Stimulated activated CD4-positive, alpha-beta T cell treated with anti-CD3 and anti-CD28 coated beads, Interleukin-2, amount 100 ng/mL, for 24 hours (primary cell): ENCODE measurements at regions not wholly inside any gene's neighbourhood (a gene's known extent, or its start where the extent isn't known, plus 50 kb on each side); places are given as distances from the start of the nearest gene placed in this dataset.
"Not testable (repeated sequence)": the region's sequence is repeated elsewhere in the genome, so short reads cannot be mapped to it uniquely, and the experiment has no call there.

Source experiments
- DNase-seq, 2 donors: peaks; one replicate each; pipeline ENCODE4 v3.0.0-alpha.2; 2020

DNA sequence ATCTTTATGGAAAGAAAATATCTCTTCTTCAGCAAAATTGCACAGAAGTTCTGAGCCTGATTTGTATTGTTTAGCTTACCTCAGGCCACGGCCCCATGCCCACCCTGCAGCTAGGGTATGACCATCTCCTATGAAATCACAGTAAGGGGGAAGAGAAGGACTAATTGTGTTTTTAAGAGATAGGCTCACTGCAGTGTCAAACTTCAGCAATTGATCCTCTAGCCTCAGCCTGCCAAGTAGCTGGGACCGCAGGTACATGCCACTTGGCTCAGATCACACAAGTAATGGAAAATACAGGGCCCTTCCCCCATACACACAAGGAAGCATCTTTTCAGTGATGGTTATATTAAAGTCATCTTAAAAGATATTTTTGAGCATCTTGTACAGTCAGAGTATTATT is 60.0 kb downstream of the DMAC1 start:
- no peak for DNase-seq

DNA sequence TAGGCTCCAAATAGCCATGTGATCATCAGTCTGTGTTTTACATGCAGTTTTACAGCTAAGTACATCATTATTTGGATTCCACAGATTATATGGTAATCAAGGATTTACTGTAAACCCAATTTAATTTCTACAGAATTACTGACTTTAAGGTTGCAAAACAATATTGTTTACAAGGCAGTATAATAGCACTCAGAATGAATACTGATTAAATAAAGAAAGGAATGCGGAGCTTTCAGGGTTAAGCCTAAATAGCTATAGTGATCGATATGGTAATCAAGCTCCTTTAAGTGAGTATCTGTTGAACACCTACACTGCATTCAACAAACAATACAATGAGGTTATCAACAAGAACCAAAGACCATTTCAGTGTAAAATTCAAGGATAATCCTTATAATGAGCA is 64.3 kb downstream of the DMAC1 start:
- no peak for DNase-seq

DNA sequence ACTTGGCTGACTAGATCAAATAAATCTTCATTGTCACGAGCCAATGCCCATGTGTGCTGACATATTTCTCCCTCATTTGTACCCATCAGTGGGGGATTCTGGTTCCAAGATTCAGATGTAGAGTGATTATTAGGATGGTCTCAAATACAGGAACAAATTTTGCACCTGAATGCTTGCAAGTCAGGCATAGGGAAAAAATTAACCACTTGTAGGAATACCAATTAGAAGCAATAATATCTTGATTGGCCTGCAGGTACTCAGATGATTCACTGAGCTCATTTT is 69.5 kb downstream of the DMAC1 start:
- DNase-seq = no peak

DNA sequence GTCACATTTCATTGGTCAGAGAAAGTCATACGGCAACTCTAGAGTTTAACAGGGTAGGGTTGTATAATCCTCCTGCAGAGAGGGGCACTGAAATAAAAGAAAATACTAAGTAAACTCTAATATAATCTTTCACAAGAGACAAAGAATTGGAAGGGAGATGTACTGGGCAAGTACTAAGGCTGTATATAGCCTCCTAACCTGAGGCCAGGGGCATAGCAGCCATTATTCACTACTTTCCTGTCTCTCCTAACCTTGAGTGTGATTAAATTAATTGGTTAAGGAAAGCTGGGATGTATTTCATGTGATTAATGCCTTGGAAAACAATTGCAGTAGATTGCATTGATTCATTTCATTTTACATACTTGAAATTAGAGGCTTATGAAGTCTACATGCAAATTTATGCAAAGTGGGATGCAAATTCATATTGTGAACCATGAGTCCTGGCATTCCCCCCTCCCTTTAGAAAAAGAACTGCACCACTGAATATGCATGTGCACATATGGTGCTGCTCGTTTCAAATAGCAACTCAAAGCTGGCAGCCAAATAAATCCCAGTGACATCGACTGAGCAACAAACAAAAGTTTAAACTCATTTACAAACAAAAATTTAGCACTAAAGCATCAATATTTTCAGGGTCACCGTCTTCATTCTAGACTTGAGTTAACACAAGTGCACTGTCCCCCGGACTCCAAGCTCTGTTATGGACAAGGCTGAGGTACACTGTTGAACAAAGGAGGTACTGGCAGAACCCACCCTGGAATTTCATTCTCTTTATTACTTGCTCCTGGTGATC is 70.0 kb downstream of the DMAC1 start:
- no peak for DNase-seq

DNA sequence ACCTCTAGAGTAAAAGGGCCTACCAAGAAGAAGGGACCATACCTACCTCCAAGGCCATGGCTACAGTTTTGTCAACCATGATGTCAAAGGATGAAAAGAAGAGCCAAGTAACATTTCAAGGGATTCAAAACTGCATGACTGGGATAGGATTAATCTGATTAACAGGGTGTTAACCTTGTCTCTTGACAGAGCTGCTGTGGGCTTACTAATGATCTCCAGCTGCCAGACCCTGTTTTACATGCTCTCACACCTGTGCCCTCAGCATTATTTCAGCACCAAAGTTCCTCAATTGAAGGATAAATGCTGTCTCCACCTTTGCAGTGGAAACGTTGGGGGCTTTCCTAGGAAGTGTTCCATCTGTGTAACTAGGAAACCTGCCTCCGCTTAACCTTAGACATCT is 78.3 kb downstream of the DMAC1 start:
- no peak for DNase-seq

DNA sequence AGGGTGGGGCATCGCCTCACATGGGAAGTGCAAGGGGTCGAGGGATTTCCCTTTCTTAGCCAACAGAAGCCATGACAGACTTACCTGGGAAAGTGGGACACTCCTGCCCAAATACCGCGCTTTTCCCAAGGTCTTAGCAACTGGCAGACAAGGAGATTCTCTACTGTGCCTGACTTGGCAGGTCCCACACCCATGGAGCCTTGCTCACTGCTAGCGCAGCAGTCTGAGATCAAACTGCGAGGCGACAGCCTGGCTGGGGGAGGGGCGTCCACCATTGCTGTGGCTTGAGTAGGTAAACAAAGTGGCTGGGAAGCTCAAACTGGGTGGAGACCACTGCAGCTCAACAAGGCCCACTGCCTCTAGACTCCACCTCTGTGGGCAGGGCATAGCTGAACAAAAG is 86.5 kb downstream of the DMAC1 start:
- DNase-seq = not testable (repeated sequence)

DNA sequence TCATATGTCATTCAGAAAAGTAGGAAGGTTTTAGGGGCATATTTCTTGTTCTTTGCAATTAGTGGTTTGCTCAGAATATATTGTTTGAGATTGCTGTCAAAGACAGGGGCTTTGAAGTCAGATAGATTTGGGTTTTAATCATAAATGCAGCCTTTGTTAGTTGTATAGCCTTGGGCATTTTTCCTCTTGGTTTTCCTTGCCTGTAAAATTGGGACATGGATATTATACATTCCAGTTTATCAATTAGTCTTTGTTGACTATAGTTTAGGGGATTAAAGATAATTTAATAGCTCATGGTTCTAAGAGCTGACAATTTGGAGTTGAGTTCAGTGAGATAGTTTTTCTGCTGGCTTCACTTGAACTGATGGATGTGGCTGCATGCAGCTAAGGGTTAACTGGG is 88.9 kb downstream of the DMAC1 start:
- DNase-seq = no peak

DNA sequence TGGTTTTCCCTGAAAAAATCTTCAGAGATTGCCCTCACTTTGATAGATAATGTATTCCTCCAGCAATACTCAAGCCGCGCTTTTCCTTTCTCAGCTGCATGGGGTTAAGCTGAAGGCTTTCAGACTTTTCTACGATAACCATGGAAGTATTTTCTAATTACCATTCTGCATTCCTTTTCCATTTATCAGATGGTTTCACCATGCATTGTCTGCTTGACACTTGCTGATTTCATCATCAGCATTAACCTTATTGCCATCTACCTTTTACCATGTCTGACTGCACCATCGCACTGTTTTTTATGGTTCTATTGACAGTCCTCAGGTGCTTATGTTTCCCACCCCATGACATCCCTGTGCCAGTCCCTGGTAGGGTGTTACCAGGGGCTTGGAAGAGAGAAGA is 91.6 kb downstream of the DMAC1 start:
- DNase-seq = no peak

DNA sequence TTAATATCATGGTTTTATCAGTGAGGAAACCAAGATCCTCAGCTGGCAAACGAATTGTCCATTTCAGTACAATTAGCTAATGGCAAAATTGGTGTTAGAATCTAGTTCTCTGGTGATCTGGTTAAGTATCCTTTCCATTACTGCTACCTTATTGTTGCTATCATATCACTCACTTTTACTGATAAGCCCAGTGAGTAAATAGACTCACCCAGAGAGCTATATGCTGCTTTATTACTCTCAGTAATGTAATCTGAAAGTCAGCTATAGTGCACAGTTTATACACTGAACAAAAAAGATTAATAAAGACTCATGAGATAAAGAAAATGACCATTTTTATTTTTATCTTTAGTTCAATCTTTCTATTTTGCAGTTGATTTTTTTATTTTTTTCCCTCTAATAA is 95.0 kb downstream of the DMAC1 start:
- DNase-seq = no peak

DNA sequence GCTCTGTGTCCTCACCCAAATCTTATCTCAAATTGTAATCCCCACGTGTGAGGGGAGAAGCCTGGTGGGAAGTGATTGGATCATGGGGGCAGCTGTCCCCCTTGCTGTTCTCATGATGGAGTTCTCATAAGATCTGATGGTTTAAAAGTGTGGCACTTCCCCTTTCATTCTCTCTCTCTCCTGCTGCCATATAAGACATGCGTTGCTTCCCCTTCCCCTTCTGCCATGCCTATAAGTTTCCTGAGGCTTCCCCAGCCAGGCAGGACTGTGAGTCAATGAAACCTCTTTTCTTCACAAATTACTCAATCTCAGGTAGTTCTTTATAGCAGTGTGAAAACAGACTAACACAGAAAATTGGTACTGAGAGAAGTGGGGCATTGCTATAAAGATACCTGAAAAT is 107.7 kb downstream of the DMAC1 start:
- DNase-seq = no peak

DNA sequence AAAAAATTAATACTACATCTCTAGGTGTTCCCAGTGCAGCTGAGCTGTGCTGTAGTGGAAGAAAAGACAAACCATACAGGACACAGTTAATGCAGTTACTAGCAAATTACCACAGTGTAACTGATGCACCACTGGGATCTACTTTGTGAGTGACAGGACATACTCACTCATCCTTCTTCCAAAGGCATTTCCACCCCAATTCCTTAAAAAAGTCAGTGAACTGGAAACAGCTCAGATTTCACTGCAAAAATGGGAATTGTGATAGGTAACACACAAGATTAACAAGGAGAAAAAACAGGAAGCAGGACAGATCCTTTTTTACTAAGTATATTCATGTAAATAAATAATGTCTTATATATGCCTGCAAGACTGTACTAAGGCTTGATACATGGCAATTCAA is 109.6 kb downstream of the DMAC1 start:
- DNase-seq = no peak

DNA sequence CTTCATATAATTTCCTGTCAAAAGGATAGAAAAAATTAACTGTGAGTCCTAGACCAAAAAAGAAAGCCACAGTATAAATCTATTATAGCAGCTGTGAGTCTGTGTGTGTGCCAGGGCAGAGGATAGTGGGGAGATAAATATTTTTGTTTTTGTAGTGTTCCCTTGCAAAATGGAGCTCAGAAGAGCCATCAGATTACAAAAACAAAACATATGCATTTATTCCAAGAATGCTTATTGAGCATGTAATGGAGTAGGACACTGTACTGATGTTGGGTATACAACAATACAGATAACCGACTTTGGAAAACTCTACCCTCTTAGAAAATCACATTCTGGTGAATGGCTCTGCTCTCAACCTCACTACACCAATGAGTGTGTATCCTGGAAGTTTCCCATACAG is 111.0 kb downstream of the DMAC1 start:
- DNase-seq = no peak

DNA sequence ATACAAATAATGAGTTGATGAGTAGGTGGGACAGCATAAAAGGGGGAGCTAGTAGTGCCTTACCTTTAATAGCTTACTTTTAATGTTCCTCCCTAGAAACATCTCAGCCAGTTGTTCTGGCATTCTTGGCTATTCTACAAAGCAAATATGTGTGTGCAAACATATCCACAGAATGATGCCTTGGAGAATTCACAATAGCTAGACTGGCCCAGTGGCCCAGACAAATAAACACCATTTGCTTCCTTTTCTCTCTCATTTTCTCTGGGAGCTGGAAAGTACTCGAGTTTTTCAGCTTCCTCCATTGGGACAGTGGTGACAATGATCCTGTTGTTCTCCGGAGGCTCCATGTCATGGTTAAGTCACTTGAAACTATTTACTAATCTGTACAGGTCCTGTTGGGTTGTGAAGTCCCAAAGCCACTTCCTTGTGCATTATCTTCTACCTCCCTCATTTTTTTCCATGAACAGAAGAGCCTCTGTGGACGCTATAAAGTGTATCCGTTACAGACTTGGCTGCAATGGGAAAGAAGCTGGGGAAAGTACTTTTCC is 122.9 kb downstream of the DMAC1 start:
- DNase-seq = no peak

DNA sequence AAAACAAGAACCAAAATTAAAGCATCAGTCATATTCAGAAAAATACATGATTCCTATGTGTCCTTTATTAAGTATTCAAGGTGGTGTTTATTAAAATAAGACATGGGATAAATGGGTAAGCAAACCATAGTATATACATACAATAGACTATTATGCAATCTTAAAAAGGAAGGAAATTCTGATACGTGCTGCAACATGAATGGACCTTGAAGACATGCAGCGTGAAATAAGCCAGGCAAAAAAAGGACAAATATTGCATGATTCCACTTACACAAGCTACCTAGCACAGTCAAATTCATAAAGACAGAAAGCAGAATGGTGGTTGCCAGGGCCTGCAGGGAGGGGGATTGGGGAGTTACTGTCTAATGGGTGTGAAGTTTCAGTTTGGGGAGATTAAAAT is 127.7 kb downstream of the DMAC1 start:
- DNase-seq = no peak

DNA sequence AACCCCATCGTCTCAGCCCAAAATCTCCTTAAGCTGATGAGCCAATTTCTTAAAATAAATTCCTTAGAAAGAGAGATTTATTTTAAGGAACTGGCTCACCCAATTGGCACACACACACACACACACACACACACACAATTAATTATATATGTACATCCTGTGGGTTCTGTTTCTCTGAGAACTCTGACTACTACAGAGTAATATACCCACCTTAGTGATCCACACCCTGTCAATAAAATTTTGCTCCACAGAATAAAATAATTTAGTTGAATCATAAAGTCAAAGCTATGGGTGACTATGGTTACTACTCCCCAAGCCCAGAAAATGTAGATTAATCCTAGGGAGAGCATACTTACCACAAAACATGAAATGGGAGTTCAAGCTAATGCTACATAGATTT is 131.0 kb downstream of the DMAC1 start:
- no peak for DNase-seq

DNA sequence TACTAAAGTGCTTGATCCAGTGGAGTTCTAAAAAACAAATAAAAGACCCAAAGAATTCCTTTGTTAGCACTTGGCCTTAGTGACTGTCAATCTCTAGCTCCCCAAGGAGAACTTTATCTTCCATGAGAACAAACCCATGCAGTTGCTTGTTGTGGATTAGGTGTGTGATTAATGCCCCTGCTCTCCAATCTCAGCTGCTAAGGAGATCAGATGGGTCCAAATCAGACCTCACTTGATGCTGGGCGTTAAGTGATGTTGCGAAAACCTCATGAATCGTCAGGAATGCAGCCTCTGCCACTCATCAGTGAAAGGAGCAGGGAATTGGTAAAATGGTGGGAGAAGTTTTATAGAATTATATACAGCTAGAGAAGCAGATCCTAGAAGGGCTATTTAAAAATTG is 133.7 kb downstream of the DMAC1 start:
- no peak for DNase-seq

DNA sequence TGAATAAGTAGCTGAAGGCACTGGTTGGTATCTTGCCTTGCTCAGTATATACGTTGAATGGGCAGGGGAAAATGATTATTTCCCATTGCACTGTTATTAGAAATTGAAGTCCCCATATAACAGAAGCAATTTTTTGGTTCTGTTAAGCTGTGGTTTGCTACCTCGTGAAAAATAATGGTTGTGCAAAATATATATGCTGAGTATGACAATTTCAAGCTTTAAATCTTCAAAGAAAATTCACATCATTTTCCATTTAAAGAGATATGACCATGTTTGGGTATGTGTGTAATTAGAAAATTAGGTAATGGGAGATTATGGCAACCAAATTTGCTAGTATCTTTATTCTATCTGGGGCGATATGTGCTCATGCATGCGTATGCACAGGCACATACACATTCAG is 139.8 kb downstream of the DMAC1 start:
- no peak for DNase-seq

DNA sequence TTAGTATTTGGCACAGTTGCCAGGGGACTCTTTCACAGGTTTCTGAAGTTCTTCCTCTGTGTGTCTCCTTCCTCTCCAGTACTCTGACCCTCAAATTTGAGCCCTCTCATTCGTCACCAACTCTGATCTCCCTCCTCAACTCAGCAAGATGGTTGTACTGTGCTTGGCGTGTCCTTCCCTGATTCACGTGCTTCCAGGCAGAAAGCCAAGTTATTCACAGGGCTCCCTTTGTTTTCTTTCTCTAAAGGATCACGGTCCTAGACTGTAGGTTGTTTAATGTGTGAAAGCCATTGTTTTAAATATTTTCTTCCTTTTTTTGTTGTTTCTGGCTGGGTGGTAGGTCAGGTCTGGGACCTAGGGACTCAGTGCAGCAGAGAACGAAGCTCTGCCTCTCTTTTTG is 142.9 kb downstream of the DMAC1 start:
- DNase-seq = no peak

DNA sequence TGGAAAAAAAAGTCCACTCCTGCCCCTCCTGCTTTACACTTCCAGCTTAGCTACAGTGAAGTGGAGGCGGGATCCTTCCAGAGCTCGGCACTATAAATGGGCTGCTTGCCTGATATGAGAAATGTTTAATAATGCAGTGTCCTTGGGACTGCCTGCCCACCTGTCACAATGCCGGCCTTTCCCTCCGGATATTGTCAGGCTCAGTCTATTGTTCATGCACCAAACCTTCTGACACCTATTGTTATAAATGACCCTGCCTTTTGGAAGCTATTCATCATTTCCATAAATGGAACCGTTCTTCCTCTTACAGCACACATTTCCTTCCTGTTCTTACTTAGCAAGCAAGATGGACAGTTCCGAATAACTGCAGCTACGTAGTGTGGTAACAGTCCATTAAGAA is 146.3 kb downstream of the DMAC1 start:
- no peak for DNase-seq

DNA sequence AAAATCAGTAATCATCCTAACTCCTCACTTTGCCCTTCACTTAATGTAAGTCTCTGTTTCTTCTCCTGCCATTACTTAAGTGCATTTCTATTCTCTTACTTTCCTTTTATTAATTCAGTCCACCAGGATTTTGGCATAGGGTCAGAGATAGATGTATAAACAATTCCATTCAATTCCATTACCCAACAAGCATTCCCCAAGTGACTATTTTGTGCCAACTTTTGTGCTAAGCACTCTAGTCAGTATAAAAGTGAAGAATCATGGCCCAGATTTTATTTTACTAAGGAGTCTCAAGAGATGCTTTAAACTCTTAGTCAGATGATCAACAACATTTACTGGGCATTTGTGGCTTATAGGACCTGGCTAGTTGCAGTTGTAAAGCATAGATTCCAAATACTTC is 159.3 kb downstream of the DMAC1 start:
- no peak for DNase-seq

DNA sequence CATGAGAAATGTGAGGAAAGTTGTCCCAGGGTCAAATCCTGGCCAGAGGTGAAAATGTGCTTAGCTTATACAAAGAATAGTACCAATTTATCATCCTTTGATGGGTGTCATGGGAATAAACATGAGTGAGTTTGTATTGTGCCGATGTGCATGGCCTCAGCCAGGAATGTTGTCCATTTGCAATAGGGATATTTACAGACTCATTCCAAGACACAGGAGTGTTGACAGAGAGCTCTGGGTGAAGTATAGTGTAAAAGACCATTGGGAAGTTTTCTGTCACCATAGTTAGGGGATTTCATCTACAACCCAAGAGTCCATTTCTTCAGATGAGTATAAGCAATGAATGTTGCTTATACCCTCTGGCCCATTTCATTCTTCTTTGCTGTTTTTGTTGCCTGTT is 160.1 kb downstream of the DMAC1 start:
- DNase-seq = no peak

DNA sequence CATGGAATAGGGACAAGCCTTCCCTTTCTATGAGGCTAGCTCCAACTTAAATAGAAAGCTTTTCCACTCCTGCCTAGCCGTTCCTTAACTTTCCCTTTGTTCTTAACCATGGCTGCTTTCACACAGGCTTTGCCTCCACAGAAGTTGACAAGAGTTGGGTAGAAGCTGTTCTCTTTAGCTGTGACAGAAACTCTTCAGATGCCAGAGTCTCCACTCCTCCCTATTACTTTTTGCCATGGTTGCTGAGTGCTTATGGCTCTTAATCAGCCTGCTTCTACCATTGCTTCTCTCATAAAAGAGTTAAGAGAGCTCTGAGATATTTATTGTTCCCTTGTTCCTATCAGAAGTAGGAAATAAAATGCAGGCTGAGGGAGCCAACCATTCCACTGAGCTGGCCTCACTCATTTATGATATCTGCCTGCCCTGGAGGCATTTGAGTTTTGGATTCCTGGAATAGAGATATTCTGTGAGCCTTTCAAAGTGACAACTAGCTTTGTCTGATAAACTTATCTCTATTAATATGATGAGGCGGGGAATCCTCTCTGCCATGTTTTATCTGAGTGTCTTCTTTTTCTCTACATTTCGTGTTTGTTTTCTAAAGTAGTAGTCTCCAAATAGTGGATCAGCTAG is 162.6 kb downstream of the DMAC1 start:
- DNase-seq = no peak

DNA sequence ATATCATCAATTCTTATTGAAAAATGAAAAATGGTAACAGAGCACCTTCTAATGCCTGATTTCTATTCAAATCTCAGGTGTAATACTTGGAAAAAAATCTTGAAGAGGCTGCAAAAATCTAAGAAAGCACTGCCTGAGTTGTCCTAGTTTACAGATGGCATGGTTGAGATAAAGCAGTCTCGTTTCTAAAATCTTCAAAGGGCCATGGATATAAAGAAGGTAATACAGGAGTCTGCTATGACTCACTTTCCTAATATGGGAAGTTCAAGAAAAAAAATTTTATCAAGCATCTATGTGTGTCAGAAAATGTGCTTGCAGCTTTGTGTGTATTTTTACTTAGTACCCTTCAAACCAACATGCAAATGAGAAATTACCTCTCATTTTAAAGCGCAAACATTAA is 163.3 kb downstream of the DMAC1 start:
- no peak for DNase-seq

DNA sequence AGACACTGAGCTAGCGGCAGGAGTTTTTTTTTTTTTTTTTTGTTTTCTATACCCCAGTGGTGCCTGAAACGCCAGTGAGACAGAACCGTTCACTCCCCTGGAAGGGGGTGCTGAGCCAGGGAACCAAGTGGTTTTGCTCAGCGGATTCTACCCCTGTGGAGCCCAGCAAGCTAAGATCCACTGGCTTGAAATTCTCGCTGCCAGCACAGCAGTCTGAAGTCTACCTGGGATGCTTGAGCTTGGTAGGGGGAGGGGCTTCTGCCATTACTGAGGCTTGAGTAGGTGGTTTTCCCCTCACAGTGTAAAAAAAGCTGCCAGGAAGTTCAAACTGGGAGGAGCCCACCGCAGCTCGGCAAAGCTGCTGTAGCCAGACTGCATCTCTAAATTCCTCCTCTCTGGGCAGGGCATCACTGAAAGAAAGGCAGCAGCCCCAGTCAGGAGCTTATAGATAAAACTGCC is 173.0 kb downstream of the DMAC1 start:
- DNase-seq = peak; percentile 29 to 31

DNA sequence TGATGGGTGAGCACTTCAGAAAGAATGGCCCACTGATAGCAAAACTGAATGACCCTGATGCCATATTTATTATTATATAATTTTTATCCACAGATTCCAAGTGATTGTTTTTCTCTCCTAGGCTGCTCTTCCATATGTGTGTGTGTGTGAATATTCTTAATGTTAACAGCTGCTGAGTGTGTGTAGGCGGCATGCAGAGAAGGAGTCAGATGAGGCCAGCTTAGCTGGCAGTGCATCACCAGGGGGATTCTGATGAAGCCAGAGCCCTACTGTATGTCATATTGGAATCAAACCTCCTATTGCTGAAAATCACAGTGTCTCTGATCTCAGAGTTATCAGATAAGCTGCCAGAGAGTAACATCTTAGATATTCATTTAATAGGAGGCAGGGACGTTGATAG is 177.1 kb downstream of the DMAC1 start:
- no peak for DNase-seq
